NT2/D1 (cell line): ENCODE measurements at regions not wholly inside any gene's neighbourhood (a gene's known extent, or its start where the extent isn't known, plus 50 kb on each side); places are given as distances from the start of the nearest gene placed in this dataset.

Source experiments
- DNase-seq: peaks from one replicate; pipeline ENCODE4 v3.0.0-alpha.2; 2011; ENCODE audit warnings: low read depth, low spot score
- H3K27me3 ChIP-seq: 2 replicates; pipeline ENCODE4 v1.6.0; 2011; ENCODE audit warnings: mild to moderate bottlenecking; ENCODE audit not compliant: insufficient read length, insufficient read depth
- H3K36me3 ChIP-seq: 2 replicates; pipeline ENCODE4 v1.6.1; 2011; ENCODE audit warnings: mild to moderate bottlenecking, low read length, mixed read lengths; ENCODE audit not compliant: insufficient read depth, insufficient read length
- H3K4me1 ChIP-seq: 2 replicates; pipeline ENCODE4 v1.5.1; 2011; ENCODE audit not compliant: insufficient read depth, insufficient read length
- H3K4me3 ChIP-seq: 2 replicates; pipeline ENCODE4 v1.5.1; 2011; ENCODE audit warnings: low read depth; ENCODE audit not compliant: insufficient read length
- H3K9ac ChIP-seq: 2 replicates; pipeline ENCODE4 v1.6.0; 2011; ENCODE audit warnings: low read depth; ENCODE audit not compliant: insufficient read length
- H3K9me3 ChIP-seq: 2 replicates; pipeline ENCODE4 v1.5.1; 2011; ENCODE audit warnings: mild to moderate bottlenecking, low read length; ENCODE audit not compliant: insufficient read depth
- SUZ12 ChIP-seq: IDR thresholded peaks from 2 replicates; pipeline ENCODE4 v1.6.1; 2011; ENCODE audit not compliant: insufficient read length, insufficient read depth; ENCODE audit errors: extremely low read depth
- YY1 ChIP-seq: IDR thresholded peaks from 2 replicates; pipeline ENCODE4 v1.6.1; 2011; ENCODE audit not compliant: insufficient read length, insufficient read depth
- ZNF274 ChIP-seq: IDR thresholded peaks from 2 replicates; pipeline ENCODE4 v1.6.1; 2011; ENCODE audit warnings: mild to moderate bottlenecking, low read depth, low read length

DNA sequence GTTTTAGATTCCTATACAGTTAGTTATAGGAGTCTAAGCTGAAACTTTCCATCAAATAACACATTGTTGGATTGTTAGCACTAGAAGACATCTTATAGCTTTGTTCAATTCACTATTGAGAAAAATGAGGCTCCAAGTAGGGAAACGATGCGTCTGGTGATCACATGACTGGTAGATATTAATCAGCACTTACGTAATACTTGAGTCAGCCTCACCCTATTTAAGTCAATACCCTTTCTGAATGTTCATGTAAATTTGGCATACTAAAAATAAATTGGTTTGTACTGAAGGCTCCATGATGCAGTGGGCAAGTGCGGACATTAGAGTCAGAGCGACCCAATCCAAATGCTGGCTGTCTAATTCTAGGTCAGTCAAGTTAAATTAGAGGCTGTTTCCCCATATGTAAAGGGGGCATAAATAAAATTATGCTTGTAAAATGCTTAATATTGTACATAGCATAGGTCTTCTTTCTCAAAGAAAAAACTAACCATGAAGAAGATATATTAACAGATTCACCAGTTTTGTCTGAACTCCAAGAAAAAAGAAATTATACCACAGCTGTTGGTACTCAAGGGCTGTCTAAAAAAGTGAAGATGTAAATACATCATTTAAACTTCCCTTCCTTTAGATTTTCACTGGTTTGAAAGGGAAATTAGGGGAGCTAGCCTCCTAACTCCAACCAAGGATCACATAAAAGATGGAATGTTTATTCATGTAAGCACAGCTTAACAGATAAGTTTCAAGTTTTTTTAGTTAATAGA is 406.6 kb upstream of the TLE4 start:
- no peak for DNase-seq
- TF ChIP-seq ZNF274 (no peak), YY1 (no peak), SUZ12 (no peak)

DNA sequence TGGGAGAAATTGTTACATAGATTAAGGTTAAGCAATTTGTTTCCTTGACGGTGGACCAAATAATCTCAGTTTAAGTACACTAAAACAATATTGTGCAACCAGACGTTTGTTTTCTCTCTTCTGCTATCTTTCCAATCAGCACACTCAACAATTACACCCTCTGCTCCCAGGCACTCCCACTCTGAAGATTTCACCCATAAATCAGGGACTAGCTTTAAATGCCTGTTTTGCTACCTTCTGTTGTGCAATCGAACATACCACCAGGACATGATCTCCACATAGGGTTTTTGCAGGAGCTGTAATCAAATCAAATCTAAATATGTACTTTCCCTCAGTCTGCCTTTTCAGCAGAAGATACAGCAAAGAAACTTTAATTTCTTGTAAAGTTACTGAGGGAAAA is 405.8 kb upstream of the TLE4 start:
- Histone ChIP-seq H3K9ac (no peak overlapping the region), H3K9me3 (no peaks in the 10 kb centered on the region), H3K27me3 (no peaks in the 10 kb centered on the region), H3K4me1 (no peaks in the 10 kb centered on the region), H3K4me3 (no peak overlapping the region), H3K36me3 (no peaks in the 10 kb centered on the region)
- DNase-seq: no peak
- no peak for TF ChIP-seq SUZ12
- TF ChIP-seq YY1: no peak
- TF ChIP-seq ZNF274: no peak

More for the DNA sequence above, 406.6 kb upstream of the TLE4 start:
- no peaks in the 10 kb centered on the region for H3K4me1 ChIP-seq
- no peaks in the 10 kb centered on the region for H3K27me3 ChIP-seq
- no peaks in the 10 kb centered on the region for H3K9me3 ChIP-seq
- no peaks in the 10 kb centered on the region for H3K36me3 ChIP-seq
- no peak overlapping the region for H3K9ac ChIP-seq
- no peak overlapping the region for H3K4me3 ChIP-seq

DNA sequence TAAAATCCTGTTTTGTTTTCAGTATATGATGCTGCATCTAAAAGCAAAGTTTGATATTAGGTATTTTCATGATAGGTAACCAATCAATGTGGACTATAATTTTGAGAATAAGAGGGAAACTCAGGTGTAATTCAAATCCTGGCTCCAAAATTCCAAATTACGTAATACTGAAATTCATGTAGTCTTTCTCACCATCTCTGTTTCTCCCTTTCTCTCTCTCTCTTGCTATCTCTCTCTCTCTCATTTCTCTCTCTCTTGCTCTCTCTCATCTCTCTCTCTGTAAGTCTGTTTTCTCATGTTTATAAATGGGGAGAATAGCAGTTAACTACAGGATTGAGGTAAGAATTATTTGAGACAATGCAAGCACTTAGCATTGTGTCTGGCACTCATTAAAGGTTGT is 401.1 kb upstream of the TLE4 start:
- no peaks in the 10 kb centered on the region for H3K4me1 ChIP-seq
- no peak for TF ChIP-seq SUZ12
- TF ChIP-seq YY1: no peak
- no peak for TF ChIP-seq ZNF274
- H3K4me3 ChIP-seq: no peak overlapping the region
- H3K27me3 ChIP-seq: no peaks in the 10 kb centered on the region
- H3K9ac ChIP-seq: no peak overlapping the region
- H3K9me3 ChIP-seq: no peaks in the 10 kb centered on the region
- no peaks in the 10 kb centered on the region for H3K36me3 ChIP-seq
- DNase-seq: no peak

GRCh38 chr9:79173932-79174331 is 397.8 kb upstream of the TLE4 start:
- H3K4me1 ChIP-seq: no peaks in the 10 kb centered on the region
- DNase-seq: no peak
- no peaks in the 10 kb centered on the region for H3K27me3 ChIP-seq
- no peaks in the 10 kb centered on the region for H3K9me3 ChIP-seq
- H3K4me3 ChIP-seq: no peak overlapping the region
- no peaks in the 10 kb centered on the region for H3K36me3 ChIP-seq
- no peak overlapping the region for H3K9ac ChIP-seq
- no peak for TF ChIP-seq YY1
- TF ChIP-seq SUZ12: no peak
- TF ChIP-seq ZNF274: no peak

DNA sequence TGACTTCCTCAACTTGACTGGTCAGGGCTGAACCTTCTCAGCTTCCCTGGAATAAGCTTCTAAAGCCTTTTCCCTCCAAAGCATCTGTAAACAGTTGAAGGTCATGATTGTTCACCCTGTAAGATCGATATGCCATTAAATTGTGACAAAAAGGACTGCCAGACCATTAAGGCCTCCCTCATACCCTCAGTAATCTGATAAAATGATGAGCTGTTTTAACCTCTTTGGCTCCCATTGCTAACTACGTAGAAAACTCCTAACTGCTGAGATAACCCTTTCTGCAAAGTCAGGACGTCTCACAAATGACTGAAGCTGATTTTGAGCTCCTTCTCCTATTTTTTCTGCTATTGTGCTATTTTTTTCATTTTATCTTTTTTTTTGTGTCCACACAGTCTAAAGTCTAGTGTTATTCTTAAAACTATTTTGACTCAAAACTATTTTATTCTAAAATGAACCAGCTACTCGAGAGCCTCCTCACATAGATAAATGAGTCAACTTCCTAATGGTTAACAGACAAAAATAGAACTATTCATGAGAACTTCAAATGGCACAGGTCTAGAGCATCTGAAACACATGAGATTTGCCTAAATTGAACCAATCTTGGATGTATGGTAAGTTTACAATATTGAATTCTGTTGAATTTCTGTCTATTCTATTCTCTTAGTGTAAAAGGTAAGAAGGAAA is 395.6 kb upstream of the TLE4 start:
- no peak overlapping the region for H3K9ac ChIP-seq
- no peaks in the 10 kb centered on the region for H3K27me3 ChIP-seq
- H3K36me3 ChIP-seq: no peaks in the 10 kb centered on the region
- TF ChIP-seq ZNF274 (no peak), YY1 (no peak), SUZ12 (no peak)
- no peak for DNase-seq
- H3K4me1 ChIP-seq: no peaks in the 10 kb centered on the region
- no peaks in the 10 kb centered on the region for H3K9me3 ChIP-seq
- H3K4me3 ChIP-seq: no peak overlapping the region

GRCh38 chr9:79184831-79185230 is 386.9 kb upstream of the TLE4 start:
- H3K4me1 ChIP-seq: no peaks in the 10 kb centered on the region
- H3K4me3 ChIP-seq: no peak overlapping the region
- TF ChIP-seq ZNF274: no peak
- no peak for TF ChIP-seq YY1
- TF ChIP-seq SUZ12: no peak
- H3K36me3 ChIP-seq: no peaks in the 10 kb centered on the region
- no peaks in the 10 kb centered on the region for H3K9me3 ChIP-seq
- DNase-seq: no peak
- H3K27me3 ChIP-seq: no peaks in the 10 kb centered on the region
- no peak overlapping the region for H3K9ac ChIP-seq

DNA sequence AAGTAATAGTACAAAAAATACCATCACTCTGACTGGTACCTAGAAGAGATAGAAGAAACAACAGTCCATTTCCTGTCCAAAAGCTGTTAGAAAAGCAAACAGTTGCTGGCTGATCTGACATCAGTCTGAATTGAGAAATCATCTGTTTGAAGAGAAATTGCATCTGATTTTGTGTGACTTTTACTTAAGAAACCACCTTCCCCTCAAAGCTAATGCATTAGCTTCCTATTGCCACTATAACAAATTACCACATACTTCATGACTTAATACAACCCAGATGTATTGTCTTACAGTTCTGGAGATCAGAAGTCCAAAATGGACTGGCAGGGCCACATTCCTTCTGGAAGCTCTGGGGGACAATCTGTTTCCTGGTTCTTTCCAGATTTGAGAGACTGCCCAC is 385.9 kb upstream of the TLE4 start:
- H3K4me1 ChIP-seq: no peaks in the 10 kb centered on the region
- H3K36me3 ChIP-seq: no peaks in the 10 kb centered on the region
- DNase-seq: no peak
- TF ChIP-seq SUZ12 (no peak), ZNF274 (no peak), YY1 (no peak)
- H3K9me3 ChIP-seq: no peaks in the 10 kb centered on the region
- H3K4me3 ChIP-seq: no peak overlapping the region
- no peaks in the 10 kb centered on the region for H3K27me3 ChIP-seq
- no peak overlapping the region for H3K9ac ChIP-seq

DNA sequence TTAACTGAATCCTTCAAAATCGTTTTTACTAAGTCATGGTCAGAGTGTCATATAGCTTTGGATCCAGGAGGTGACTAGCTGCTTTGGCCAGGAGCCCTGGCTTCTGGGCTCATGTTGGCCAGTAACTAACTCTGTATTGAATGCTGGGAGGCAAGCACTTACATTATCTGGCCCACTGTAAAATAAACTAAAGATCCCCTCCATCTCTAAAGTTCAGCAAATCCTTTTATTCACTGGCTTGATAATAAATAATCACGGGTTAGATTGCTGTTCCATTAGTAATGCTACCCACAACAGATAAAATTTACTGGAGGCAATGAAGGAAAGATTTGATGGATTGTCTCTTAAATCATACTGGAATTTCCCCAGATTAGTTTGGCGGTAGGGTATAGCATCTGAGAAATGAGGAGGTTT is 382.2 kb upstream of the TLE4 start:
- no peaks in the 10 kb centered on the region for H3K4me1 ChIP-seq
- H3K36me3 ChIP-seq: no peaks in the 10 kb centered on the region
- no peaks in the 10 kb centered on the region for H3K9me3 ChIP-seq
- H3K9ac ChIP-seq: no peak overlapping the region
- no peak for TF ChIP-seq YY1
- TF ChIP-seq ZNF274: no peak
- TF ChIP-seq SUZ12: no peak
- no peak overlapping the region for H3K4me3 ChIP-seq
- no peak for DNase-seq
- no peaks in the 10 kb centered on the region for H3K27me3 ChIP-seq
